ENCODE measurements at regions not wholly inside any gene's neighbourhood (a gene's known extent, or its start where the extent isn't known, plus 50 kb on each side); places are given as distances from the start of the nearest gene placed in this dataset.

DNA sequence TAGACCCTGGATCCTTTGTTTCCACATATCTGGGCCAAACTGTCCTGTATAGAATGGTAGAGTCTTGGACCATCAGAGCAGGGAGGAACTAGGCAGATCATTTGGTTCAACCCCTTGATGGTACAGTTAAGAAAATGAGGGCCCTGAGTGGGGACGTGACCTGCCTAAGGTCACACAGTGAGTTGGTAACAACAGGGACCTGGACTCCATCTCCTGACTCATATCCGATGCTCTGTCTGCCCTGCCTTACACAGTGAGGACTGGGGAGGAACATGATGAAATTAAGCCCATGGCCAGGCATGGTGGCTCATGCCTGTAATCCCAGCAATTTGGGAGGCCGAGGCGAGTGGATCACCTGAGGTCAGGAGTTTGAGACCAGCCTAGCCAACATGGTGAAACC, 440.2 kb downstream of the PTPRU start:
- TF ChIP-seq, protein P1, sequence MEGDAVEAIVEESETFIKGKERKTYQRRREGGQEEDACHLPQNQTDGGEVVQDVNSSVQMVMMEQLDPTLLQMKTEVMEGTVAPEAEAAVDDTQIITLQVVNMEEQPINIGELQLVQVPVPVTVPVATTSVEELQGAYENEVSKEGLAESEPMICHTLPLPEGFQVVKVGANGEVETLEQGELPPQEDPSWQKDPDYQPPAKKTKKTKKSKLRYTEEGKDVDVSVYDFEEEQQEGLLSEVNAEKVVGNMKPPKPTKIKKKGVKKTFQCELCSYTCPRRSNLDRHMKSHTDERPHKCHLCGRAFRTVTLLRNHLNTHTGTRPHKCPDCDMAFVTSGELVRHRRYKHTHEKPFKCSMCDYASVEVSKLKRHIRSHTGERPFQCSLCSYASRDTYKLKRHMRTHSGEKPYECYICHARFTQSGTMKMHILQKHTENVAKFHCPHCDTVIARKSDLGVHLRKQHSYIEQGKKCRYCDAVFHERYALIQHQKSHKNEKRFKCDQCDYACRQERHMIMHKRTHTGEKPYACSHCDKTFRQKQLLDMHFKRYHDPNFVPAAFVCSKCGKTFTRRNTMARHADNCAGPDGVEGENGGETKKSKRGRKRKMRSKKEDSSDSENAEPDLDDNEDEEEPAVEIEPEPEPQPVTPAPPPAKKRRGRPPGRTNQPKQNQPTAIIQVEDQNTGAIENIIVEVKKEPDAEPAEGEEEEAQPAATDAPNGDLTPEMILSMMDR (IDR thresholded peaks at IDR 0.05) = no peak
- TF ChIP-seq POLR2A (IDR thresholded peaks at IDR 0.05) (no peak), POLR2AphosphoS5 (IDR thresholded peaks at IDR 0.05) (no peak)
